HEK293 (cell line): ENCODE measurements at regions not wholly inside any gene's neighbourhood (a gene's known extent, or its start where the extent isn't known, plus 50 kb on each side); places are given as distances from the start of the nearest gene placed in this dataset.

Experiments used
- ZNF514 ChIP-seq: fragments of 450-650 bp; formaldehyde crosslinking; IDR thresholded peaks from 2 replicates; pipeline ENCODE4 v1.5.1; 2016; ENCODE audit warnings: missing biosample characterization, missing genetic modification characterization
- ZNF776 ChIP-seq: fragments of 450-650 bp; formaldehyde crosslinking; IDR thresholded peaks from 2 replicates; pipeline ENCODE4 v1.5.0; 2017; ENCODE audit warnings: missing biosample characterization, missing genetic modification characterization, borderline replicate concordance
- TF ChIP-seq, protein P1 (sequence below): fragments of 450-650 bp; formaldehyde crosslinking; IDR thresholded peaks from 2 replicates; pipeline ENCODE4 v1.5.1; 2016; ENCODE audit warnings: missing biosample characterization, missing genetic modification characterization

- TF ChIP-seq ZNF514 (tag by site-specific recombination) = no peak
- TF ChIP-seq ZNF776 (tag by site-specific recombination) = no peak
- TF ChIP-seq, protein P1, sequence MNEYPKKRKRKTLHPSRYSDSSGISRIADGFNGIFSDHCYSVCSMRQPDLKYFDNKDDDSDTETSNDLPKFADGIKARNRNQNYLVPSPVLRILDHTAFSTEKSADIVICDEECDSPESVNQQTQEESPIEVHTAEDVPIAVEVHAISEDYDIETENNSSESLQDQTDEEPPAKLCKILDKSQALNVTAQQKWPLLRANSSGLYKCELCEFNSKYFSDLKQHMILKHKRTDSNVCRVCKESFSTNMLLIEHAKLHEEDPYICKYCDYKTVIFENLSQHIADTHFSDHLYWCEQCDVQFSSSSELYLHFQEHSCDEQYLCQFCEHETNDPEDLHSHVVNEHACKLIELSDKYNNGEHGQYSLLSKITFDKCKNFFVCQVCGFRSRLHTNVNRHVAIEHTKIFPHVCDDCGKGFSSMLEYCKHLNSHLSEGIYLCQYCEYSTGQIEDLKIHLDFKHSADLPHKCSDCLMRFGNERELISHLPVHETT = no peak
Observed at GRCh38 chr12:70117670-70118069, 125.6 kb upstream of the CNOT2 start.
